ENCODE measurements at regions not wholly inside any gene's neighbourhood (a gene's known extent, or its start where the extent isn't known, plus 50 kb on each side); places are given as distances from the start of the nearest gene placed in this dataset.

DNA sequence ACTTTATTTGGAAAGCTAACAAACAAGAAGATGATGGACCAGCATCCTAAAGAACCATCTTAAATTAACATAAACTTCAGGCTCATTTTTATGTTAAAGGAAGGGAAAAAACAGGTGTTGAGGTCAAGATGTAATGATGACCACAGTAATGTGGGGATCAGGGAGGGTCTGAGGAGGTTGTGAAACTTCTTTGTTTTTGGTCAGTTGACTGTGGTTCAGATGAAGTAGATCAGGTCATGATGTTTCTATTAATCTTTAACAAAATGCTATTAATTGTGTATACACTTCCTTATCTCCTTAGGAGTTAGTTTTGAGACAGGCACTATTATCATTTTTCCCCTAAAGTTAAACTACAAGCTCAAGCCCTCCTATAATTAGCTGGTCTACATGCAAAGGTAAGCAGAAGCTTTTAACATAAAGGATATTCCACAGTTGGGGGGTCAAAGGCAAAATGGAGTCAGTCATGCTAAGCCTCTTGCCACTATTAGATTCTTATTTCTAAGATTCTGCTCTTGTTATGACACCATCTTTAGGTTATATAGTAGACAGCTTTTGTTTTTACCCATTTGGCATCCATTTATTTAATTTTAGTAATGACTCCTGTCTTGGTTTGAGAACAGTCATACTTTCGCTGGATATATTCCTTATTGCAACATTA, 800.1 kb upstream of the PCDH9 start:
- no peak overlapping the region for H3K4me3 ChIP-seq (ENCODE audit: insufficient read depth, low read depth, low read length)
- 89 to 100% methylated on average over 1 of the region's 1 CpG for WGBS, 2 experiments
- H3K27me3 ChIP-seq (ENCODE audit: control insufficient read depth, insufficient read depth, low read length, poor library complexity, severe bottlenecking): no peaks in the 10 kb centered on the region

GRCh38 chr13:68028701-68029100, 798.6 kb upstream of the PCDH9 start:
- Histone ChIP-seq H3K9me3 (ENCODE audit: control insufficient read depth, low read length) (no peaks in the 10 kb centered on the region), H3K27ac (ENCODE audit: insufficient read depth, low read depth, low read length, poor library complexity, severe bottlenecking) (no peak overlapping the region), H3K4me3 (ENCODE audit: insufficient read depth, low read depth, low read length) (no peak overlapping the region), H3K4me1 (ENCODE audit: control insufficient read depth, insufficient read depth, low read length) (no peaks in the 10 kb centered on the region), H3K27me3 (ENCODE audit: control insufficient read depth, insufficient read depth, low read length, poor library complexity, severe bottlenecking) (no peaks in the 10 kb centered on the region), H3K36me3 (ENCODE audit: control insufficient read depth, insufficient read depth, low read length) (no peaks in the 10 kb centered on the region)

More for the DNA sequence above, 800.1 kb upstream of the PCDH9 start:
- Histone ChIP-seq H3K9me3 (ENCODE audit: control insufficient read depth, low read length) (no peaks in the 10 kb centered on the region), H3K27ac (ENCODE audit: insufficient read depth, low read depth, low read length, poor library complexity, severe bottlenecking) (no peak overlapping the region), H3K4me1 (ENCODE audit: control insufficient read depth, insufficient read depth, low read length) (no peaks in the 10 kb centered on the region), H3K36me3 (ENCODE audit: control insufficient read depth, insufficient read depth, low read length) (no peaks in the 10 kb centered on the region)

DNA sequence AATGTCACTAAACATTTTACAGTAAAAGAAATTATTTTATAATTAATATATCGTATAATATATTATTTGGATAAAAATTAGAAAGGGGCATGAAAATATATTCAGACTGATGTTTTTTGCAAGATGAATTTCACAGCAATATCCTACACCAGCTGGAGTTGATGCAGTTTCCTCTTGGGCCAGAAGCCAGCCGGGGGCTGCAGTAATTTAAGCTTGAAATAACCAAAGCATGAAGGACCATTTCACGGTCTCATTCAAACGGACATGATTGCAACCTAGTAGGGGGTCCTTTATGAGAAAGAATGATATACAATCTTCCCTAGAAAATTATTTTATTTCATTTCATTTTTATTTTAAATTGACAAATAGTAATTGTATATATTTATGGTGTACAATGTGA, 797.2 kb upstream of the PCDH9 start:
- no peaks in the 10 kb centered on the region for H3K4me1 ChIP-seq (ENCODE audit: control insufficient read depth, insufficient read depth, low read length)

GRCh38 chr13:68026077-68026476, 795.9 kb upstream of the PCDH9 start:
- 89% methylated on average over 1 to 2 of the region's 3 CpGs for WGBS, 2 experiments
- Histone ChIP-seq H3K27ac (ENCODE audit: insufficient read depth, low read depth, low read length, poor library complexity, severe bottlenecking) (no peak overlapping the region), H3K4me3 (ENCODE audit: insufficient read depth, low read depth, low read length) (no peak overlapping the region), H3K36me3 (ENCODE audit: control insufficient read depth, insufficient read depth, low read length) (no peaks in the 10 kb centered on the region), H3K27me3 (ENCODE audit: control insufficient read depth, insufficient read depth, low read length, poor library complexity, severe bottlenecking) (no peaks in the 10 kb centered on the region), H3K9me3 (ENCODE audit: control insufficient read depth, low read length) (no peaks in the 10 kb centered on the region), H3K4me1 (ENCODE audit: control insufficient read depth, insufficient read depth, low read length) (no peaks in the 10 kb centered on the region)

More for the DNA sequence above, 797.2 kb upstream of the PCDH9 start:
- Histone ChIP-seq H3K27me3 (ENCODE audit: control insufficient read depth, insufficient read depth, low read length, poor library complexity, severe bottlenecking) (no peaks in the 10 kb centered on the region), H3K4me3 (ENCODE audit: insufficient read depth, low read depth, low read length) (no peak overlapping the region), H3K27ac (ENCODE audit: insufficient read depth, low read depth, low read length, poor library complexity, severe bottlenecking) (no peak overlapping the region), H3K9me3 (ENCODE audit: control insufficient read depth, low read length) (no peaks in the 10 kb centered on the region), H3K36me3 (ENCODE audit: control insufficient read depth, insufficient read depth, low read length) (no peaks in the 10 kb centered on the region)
- WGBS, 2 experiments: 73 to 88% methylated on average over 2 of the region's 4 CpGs

- no peaks in the 10 kb centered on the region for H3K36me3 ChIP-seq (ENCODE audit: control insufficient read depth, insufficient read depth, low read length)
- 92 to 100% methylated on average over 1 to 2 of the region's 2 CpGs for WGBS, 2 experiments
- H3K4me3 ChIP-seq (ENCODE audit: insufficient read depth, low read depth, low read length): no peak overlapping the region
- no peaks in the 10 kb centered on the region for H3K4me1 ChIP-seq (ENCODE audit: control insufficient read depth, insufficient read depth, low read length)
- no peaks in the 10 kb centered on the region for H3K27me3 ChIP-seq (ENCODE audit: control insufficient read depth, insufficient read depth, low read length, poor library complexity, severe bottlenecking)
- no peaks in the 10 kb centered on the region for H3K9me3 ChIP-seq (ENCODE audit: control insufficient read depth, low read length)
- H3K27ac ChIP-seq (ENCODE audit: insufficient read depth, low read depth, low read length, poor library complexity, severe bottlenecking): no peak overlapping the region
These were observed 795.5 kb upstream of the PCDH9 start for GRCh38 chr13:68025604-68026003.

GRCh38 chr13:68023838-68024581, 793.9 kb upstream of the PCDH9 start:
- WGBS, 2 experiments: 83 to 86% methylated on average over 15 of the region's 15 CpGs
- Histone ChIP-seq H3K9me3 (ENCODE audit: control insufficient read depth, low read length) (no peaks in the 10 kb centered on the region), H3K4me1 (ENCODE audit: control insufficient read depth, insufficient read depth, low read length) (no peaks in the 10 kb centered on the region), H3K27me3 (ENCODE audit: control insufficient read depth, insufficient read depth, low read length, poor library complexity, severe bottlenecking) (no peaks in the 10 kb centered on the region), H3K36me3 (ENCODE audit: control insufficient read depth, insufficient read depth, low read length) (no peaks in the 10 kb centered on the region), H3K4me3 (ENCODE audit: insufficient read depth, low read depth, low read length) (no peak overlapping the region), H3K27ac (ENCODE audit: insufficient read depth, low read depth, low read length, poor library complexity, severe bottlenecking) (no peak overlapping the region)

DNA sequence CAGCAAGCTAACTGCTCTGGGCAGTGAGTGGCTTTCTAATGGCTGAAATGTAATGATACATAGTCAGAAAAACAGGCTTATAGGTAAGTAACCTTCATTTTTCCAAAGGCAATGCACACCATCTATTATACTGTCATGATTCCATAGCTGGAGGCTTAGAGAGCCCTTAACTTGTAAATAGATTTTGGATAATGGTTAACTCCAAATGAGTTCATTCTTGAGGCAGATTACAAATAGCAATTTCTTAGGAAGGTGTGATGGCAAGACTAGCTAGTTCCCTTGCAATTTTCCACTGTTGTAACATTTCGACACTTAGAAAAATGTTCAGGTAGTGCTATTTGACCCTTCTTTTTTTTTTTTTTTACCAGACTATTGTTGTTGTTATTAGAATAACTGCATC, 789.8 kb upstream of the PCDH9 start:
- no peaks in the 10 kb centered on the region for H3K27me3 ChIP-seq (ENCODE audit: control insufficient read depth, insufficient read depth, low read length, poor library complexity, severe bottlenecking)
- H3K27ac ChIP-seq (ENCODE audit: insufficient read depth, low read depth, low read length, poor library complexity, severe bottlenecking): no peak overlapping the region
- no peak overlapping the region for H3K4me3 ChIP-seq (ENCODE audit: insufficient read depth, low read depth, low read length)
- H3K4me1 ChIP-seq (ENCODE audit: control insufficient read depth, insufficient read depth, low read length): no peaks in the 10 kb centered on the region
- WGBS, 2 experiments: 100% methylated on average over 1 of the region's 1 CpG; no CpG with 5 or more reads in 1 of the 2 experiments
- H3K9me3 ChIP-seq (ENCODE audit: control insufficient read depth, low read length): no peaks in the 10 kb centered on the region
- no peaks in the 10 kb centered on the region for H3K36me3 ChIP-seq (ENCODE audit: control insufficient read depth, insufficient read depth, low read length)

DNA sequence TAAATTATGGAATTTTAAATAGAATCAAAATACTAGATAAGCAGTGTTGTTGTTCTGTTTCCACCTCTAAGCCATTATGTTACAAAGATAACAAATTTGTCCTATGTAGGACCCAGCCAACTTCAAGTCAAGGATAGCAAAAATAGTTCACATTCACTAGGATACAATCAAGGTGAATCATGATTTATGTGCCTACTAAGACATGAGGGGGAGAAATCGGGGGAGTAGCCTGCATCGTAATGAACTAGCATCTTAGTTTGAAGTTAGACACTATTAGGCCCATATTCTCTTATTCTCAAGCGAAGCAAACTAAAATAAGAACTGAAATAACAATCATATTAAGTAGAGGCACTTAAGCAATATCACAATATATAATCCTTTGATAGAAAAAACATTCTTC, 779.4 kb upstream of the PCDH9 start:
- 93 to 100% methylated on average over 1 to 2 of the region's 3 CpGs for WGBS, 2 experiments
- H3K4me1 ChIP-seq (ENCODE audit: control insufficient read depth, insufficient read depth, low read length): no peaks in the 10 kb centered on the region
- H3K36me3 ChIP-seq (ENCODE audit: control insufficient read depth, insufficient read depth, low read length): no peaks in the 10 kb centered on the region
- no peaks in the 10 kb centered on the region for H3K9me3 ChIP-seq (ENCODE audit: control insufficient read depth, low read length)
- no peak overlapping the region for H3K27ac ChIP-seq (ENCODE audit: insufficient read depth, low read depth, low read length, poor library complexity, severe bottlenecking)
- no peaks in the 10 kb centered on the region for H3K27me3 ChIP-seq (ENCODE audit: control insufficient read depth, insufficient read depth, low read length, poor library complexity, severe bottlenecking)
- no peak overlapping the region for H3K4me3 ChIP-seq (ENCODE audit: insufficient read depth, low read depth, low read length)

DNA sequence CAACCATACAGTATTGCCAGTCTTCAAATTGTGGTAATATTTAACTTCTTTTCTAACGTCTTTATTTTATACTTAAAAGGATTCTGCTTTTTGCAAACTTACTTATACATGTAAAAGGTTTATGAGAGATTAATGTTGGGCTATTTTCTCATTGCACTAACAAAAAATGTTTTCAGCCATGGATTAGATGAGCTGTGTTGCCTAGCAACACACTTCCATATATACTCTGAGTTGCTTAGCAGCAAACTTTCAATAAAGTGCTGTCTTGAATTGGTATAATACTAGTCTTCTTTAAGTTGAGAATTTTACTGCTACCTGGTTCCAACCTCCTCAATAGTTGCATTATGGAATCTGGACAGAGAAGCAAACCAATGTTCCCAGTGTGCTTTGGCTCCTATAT, 777.4 kb upstream of the PCDH9 start:
- H3K36me3 ChIP-seq (ENCODE audit: control insufficient read depth, insufficient read depth, low read length): no peaks in the 10 kb centered on the region
- no CpG with 5 or more reads among the region's 1 CpG for WGBS, 2 experiments
- H3K27ac ChIP-seq (ENCODE audit: insufficient read depth, low read depth, low read length, poor library complexity, severe bottlenecking): no peak overlapping the region
- H3K4me3 ChIP-seq (ENCODE audit: insufficient read depth, low read depth, low read length): no peak overlapping the region
- H3K9me3 ChIP-seq (ENCODE audit: control insufficient read depth, low read length): no peaks in the 10 kb centered on the region
- H3K27me3 ChIP-seq (ENCODE audit: control insufficient read depth, insufficient read depth, low read length, poor library complexity, severe bottlenecking): no peaks in the 10 kb centered on the region
- H3K4me1 ChIP-seq (ENCODE audit: control insufficient read depth, insufficient read depth, low read length): no peaks in the 10 kb centered on the region

DNA sequence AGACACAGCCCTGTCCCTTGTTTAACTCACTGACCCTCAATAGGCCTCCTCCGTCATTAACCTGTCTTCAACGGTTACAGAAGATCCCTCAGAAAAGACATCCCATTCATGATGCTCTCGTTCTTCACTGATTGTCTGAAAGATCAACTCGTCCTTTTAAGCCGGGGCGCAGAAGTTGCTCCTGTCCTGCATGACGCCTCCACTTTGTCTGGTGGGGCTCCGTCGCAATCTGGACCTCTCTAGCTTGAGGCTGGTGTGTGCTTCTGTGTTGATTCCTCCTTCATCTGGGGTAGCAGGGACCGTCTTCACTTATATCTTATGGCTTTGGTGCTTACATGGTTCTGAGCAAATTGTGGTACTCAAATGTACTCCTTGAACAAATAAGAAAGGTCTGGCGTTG, 766.0 kb upstream of the PCDH9 start:
- H3K4me1 ChIP-seq (ENCODE audit: control insufficient read depth, insufficient read depth, low read length): no peaks in the 10 kb centered on the region
- no peak overlapping the region for H3K4me3 ChIP-seq (ENCODE audit: insufficient read depth, low read depth, low read length)
- 95 to 97% methylated on average over 11 of the region's 11 CpGs for WGBS, 2 experiments
- H3K36me3 ChIP-seq (ENCODE audit: control insufficient read depth, insufficient read depth, low read length): no peaks in the 10 kb centered on the region
- H3K9me3 ChIP-seq (ENCODE audit: control insufficient read depth, low read length): no peaks in the 10 kb centered on the region
- H3K27ac ChIP-seq (ENCODE audit: insufficient read depth, low read depth, low read length, poor library complexity, severe bottlenecking): no peak overlapping the region
- H3K27me3 ChIP-seq (ENCODE audit: control insufficient read depth, insufficient read depth, low read length, poor library complexity, severe bottlenecking): no peaks in the 10 kb centered on the region
